Upper lobe of right lung (tissue), 1 donor: ENCODE measurements at regions not wholly inside any gene's neighbourhood (a gene's known extent, or its start where the extent isn't known, plus 50 kb on each side); places are given as distances from the start of the nearest gene placed in this dataset.

Experiments
- ATAC-seq: fragments of 200-7000 bp; cut with Tn5 transposase; one replicate; pipeline ENCODE4 v1.9.1; 2020; ENCODE audit warnings: mild to moderate bottlenecking, moderate library complexity
- DNase-seq: peaks from one replicate; pipeline ENCODE4 v3.0.0-alpha.2; 2020
- H3K27ac ChIP-seq: fragments of 200-600 bp; one replicate; pipeline ENCODE4 v1.8.0; 2022
- H3K27me3 ChIP-seq: fragments of 200-600 bp; one replicate; pipeline ENCODE4 v1.8.0; 2022; ENCODE audit warnings: mild to moderate bottlenecking
- H3K36me3 ChIP-seq: fragments of 200-600 bp; one replicate; pipeline ENCODE4 v1.8.0; 2022
- H3K4me1 ChIP-seq: fragments of 200-600 bp; one replicate; pipeline ENCODE4 v1.8.0; 2022
- H3K4me3 ChIP-seq: fragments of 200-600 bp; one replicate; pipeline ENCODE4 v1.8.0; 2022; ENCODE audit warnings: mild to moderate bottlenecking
- H3K9me3 ChIP-seq: fragments of 200-600 bp; one replicate; pipeline ENCODE4 v1.8.0; 2022
- CTCF ChIP-seq: fragments of 200-600 bp; IDR thresholded peaks from one replicate; pipeline ENCODE4 v1.8.0; 2022; ENCODE audit warnings: antibody characterized with exemption
- intact Hi-C: fragments of 100-400 bp; cut with DNase I; formaldehyde crosslinking; loops from one replicate; pipeline ENCODE4 v1.11.0; 2022
- donor health status: DM: no; HTN: yes; CAD: no; lungs with severe emphysema.

GRCh38 chr1:11407301-11407994 lies 71.5 kb upstream of the DISP3 start:
- ATAC-seq (no peak), DNase-seq (no peak)
- Histone ChIP-seq H3K4me3 (no peak overlapping the region), H3K27me3 (peaks cover 19% of the 10 kb centered on the region), H3K9me3 (no peaks in the 10 kb centered on the region), H3K36me3 (no peaks in the 10 kb centered on the region), H3K27ac (no peak overlapping the region), H3K4me1 (no peaks in the 10 kb centered on the region)
- no peak for TF ChIP-seq CTCF
- intact Hi-C loops = no loop called here

GRCh38 chr1:11412141-11412540 lies 66.8 kb upstream of the DISP3 start:
- ATAC-seq (no peak), DNase-seq (no peak)
- H3K4me3 ChIP-seq = no peak overlapping the region
- no peaks in the 10 kb centered on the region for H3K36me3 ChIP-seq
- no peaks in the 10 kb centered on the region for H3K9me3 ChIP-seq
- no peak for TF ChIP-seq CTCF
- H3K27me3 ChIP-seq = peaks cover 50% of the 10 kb centered on the region
- intact Hi-C loops = no loop called here
- H3K4me1 ChIP-seq = no peaks in the 10 kb centered on the region
- no peak overlapping the region for H3K27ac ChIP-seq

GRCh38 chr1:11413986-11414391 lies 65.0 kb upstream of the DISP3 start:
- ATAC-seq (no peak), DNase-seq (no peak)
- no peak overlapping the region for H3K27ac ChIP-seq
- no peak overlapping the region for H3K4me3 ChIP-seq
- no peak for TF ChIP-seq CTCF
- no peaks in the 10 kb centered on the region for H3K9me3 ChIP-seq
- no peaks in the 10 kb centered on the region for H3K36me3 ChIP-seq
- peaks cover 53% of the 10 kb centered on the region for H3K27me3 ChIP-seq
- intact Hi-C loops = no loop called here
- no peaks in the 10 kb centered on the region for H3K4me1 ChIP-seq

GRCh38 chr1:11414926-11415538 lies 63.9 kb upstream of the DISP3 start:
- TF ChIP-seq CTCF = no peak
- Histone ChIP-seq H3K4me3 (no peak overlapping the region), H3K4me1 (no peaks in the 10 kb centered on the region), H3K9me3 (no peaks in the 10 kb centered on the region), H3K27ac (no peak overlapping the region), H3K36me3 (no peaks in the 10 kb centered on the region), H3K27me3 (peaks cover 49% of the 10 kb centered on the region)
- intact Hi-C loops = no loop called here
- ATAC-seq (no peak), DNase-seq (no peak)

- Histone ChIP-seq H3K27ac (no peak overlapping the region), H3K27me3 (peaks cover 50% of the 10 kb centered on the region), H3K36me3 (no peaks in the 10 kb centered on the region), H3K4me1 (no peaks in the 10 kb centered on the region), H3K4me3 (no peak overlapping the region), H3K9me3 (no peaks in the 10 kb centered on the region)
- ATAC-seq (no peak), DNase-seq (no peak)
- no peak for TF ChIP-seq CTCF
- intact Hi-C loops = no loop called here
Measured at GRCh38 chr1:11417162-11417561, 61.8 kb upstream of the DISP3 start.
